ENCODE measurements at regions not wholly inside any gene's neighbourhood (a gene's known extent, or its start where the extent isn't known, plus 50 kb on each side); places are given as distances from the start of the nearest gene placed in this dataset.

DNA sequence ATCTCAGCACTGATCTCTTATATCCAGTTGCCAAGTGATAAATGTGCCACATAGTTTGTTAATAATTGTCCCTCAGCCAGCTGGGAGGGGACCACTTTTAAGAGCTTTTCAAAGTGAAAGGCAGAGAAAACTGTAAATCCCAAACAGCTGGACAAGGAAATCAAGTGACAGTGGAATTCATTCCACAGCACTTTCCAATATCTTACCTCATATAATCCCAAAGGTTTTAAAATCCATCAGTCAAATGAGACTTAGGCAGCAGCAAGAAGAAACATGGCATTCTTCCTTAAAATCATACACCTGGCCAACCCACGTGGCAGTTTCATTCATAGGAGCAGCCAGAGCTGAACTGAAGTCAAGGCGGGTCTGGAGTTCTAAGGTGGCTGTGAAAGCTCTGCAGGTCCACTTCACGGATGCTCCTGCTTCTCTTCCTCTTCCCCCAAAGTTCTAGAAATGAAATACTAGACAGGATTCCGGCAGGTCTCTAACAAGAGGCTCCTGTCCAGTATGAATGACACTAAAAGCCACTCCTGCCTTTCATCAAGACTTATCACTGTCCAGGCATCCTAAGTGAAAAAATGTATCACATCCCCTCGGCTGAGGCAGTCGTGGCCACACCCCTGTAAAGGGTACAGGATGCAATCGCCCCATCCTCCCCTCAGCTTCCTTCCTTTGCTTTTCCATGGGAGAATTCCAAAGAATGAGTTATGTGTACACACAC lies 190.4 kb upstream of the STK17B start:
- Histone ChIP-seq H3K4me1 (no peaks in the 10 kb centered on the region), H3K9me3 (no peaks in the 10 kb centered on the region), H3K4me3 (no peak overlapping the region), H3K27me3 (no peaks in the 10 kb centered on the region), H3K27ac (no peak overlapping the region), H3K36me3 (replicated peaks in 1 of 2; ENCODE audit: insufficient read depth in 1 of 2, low read depth in 2 of 2) (no peaks in the 10 kb centered on the region)
- intact Hi-C loops (cut with DNase I), result no loop called here
- DNase-seq, result no peak
- TF ChIP-seq POLR2A (IDR thresholded peaks at IDR 0.05), result no peak
- TF ChIP-seq CTCF (IDR thresholded peaks at IDR 0.05), result no peak
- 21 to 40% methylated on average over 6 to 7 of the region's 7 CpGs for WGBS, 2 donors
- ATAC-seq, result no peak

DNA sequence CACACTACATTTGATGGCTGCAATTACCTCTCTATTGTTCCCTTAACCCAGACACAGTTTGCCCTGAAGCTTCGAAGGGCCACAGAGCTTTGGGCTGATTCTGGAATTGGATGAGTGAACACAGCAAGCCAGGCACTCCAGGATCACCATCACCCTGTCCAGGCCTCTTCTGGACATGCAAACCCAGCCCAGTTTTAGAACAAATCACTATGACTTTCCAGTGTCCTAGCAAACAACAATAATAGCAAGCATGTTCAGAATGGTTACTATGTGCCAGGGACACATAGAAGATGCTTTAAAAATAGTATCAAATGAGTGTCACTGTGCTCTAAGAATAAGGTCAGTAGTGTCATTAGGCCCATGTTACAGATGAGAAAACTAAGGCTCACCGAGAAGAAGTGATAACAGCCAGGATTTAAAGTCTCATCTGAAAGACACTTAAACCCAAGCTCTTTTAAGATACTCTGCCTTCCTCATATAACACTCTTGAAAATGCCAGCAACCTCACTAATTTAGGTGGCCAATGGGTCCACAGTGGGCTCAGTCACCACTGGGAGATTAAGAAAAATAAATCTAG lies 191.7 kb upstream of the STK17B start:
- Histone ChIP-seq H3K36me3 (replicated peaks in 1 of 2; ENCODE audit: insufficient read depth in 1 of 2, low read depth in 2 of 2) (no peaks in the 10 kb centered on the region), H3K4me1 (no peaks in the 10 kb centered on the region), H3K27ac (no peak overlapping the region), H3K4me3 (no peak overlapping the region), H3K9me3 (no peaks in the 10 kb centered on the region), H3K27me3 (no peaks in the 10 kb centered on the region)
- TF ChIP-seq POLR2A (IDR thresholded peaks at IDR 0.05) (no peak), CTCF (IDR thresholded peaks at IDR 0.05) (no peak)
- ATAC-seq, result no peak
- 64 to 78% methylated on average over 2 of the region's 2 CpGs for WGBS, 2 donors
- intact Hi-C loops (cut with DNase I), result no loop called here
- DNase-seq, result no peak

DNA sequence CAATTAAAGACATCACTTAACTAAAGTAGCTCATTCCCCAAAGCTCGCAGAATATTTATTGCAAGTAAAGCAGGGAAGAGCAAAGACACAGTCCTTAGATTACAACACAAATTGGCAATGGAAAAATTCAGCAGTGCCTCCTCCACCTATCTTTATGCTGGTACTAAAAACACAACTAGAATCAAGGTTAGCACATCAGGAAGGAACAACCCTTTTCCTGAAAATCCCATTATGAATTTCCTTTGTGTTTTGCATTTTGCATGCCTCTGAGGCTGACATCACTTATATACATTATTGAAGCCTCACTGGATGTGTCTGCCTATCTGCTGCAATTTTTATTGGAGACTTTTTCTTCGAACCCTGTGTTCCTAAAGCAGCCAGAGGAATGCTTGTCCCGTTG lies 193.8 kb upstream of the STK17B start:
- TF ChIP-seq POLR2A (IDR thresholded peaks at IDR 0.05) (no peak), CTCF (IDR thresholded peaks at IDR 0.05) (no peak)
- H3K9me3 ChIP-seq, result no peaks in the 10 kb centered on the region
- 53 to 67% methylated on average over 3 of the region's 3 CpGs for WGBS, 2 donors
- H3K27ac ChIP-seq, result no peak overlapping the region
- no peaks in the 10 kb centered on the region for H3K36me3 ChIP-seq (replicated peaks in 1 of 2; ENCODE audit: insufficient read depth in 1 of 2, low read depth in 2 of 2)
- no peak for ATAC-seq
- H3K27me3 ChIP-seq, result no peaks in the 10 kb centered on the region
- no peak overlapping the region for H3K4me3 ChIP-seq
- no peaks in the 10 kb centered on the region for H3K4me1 ChIP-seq
- no peak for DNase-seq
- intact Hi-C loops (cut with DNase I), result no loop called here

GRCh38 chr2:196365923-196366322 lies 194.5 kb upstream of the STK17B start:
- H3K4me1 ChIP-seq, result no peaks in the 10 kb centered on the region
- 79 to 90% methylated on average over 1 of the region's 1 CpG for WGBS, 2 donors
- no peaks in the 10 kb centered on the region for H3K9me3 ChIP-seq
- no peaks in the 10 kb centered on the region for H3K27me3 ChIP-seq
- no peak for TF ChIP-seq POLR2A (IDR thresholded peaks at IDR 0.05)
- no peak for TF ChIP-seq CTCF (IDR thresholded peaks at IDR 0.05)
- no peak for DNase-seq
- H3K36me3 ChIP-seq (replicated peaks in 1 of 2; ENCODE audit: insufficient read depth in 1 of 2, low read depth in 2 of 2), result no peaks in the 10 kb centered on the region
- no peak overlapping the region for H3K4me3 ChIP-seq
- H3K27ac ChIP-seq, result no peak overlapping the region
- no peak for ATAC-seq
- intact Hi-C loops (cut with DNase I), result no loop called here

- no peak for ATAC-seq
- no peaks in the 10 kb centered on the region for H3K9me3 ChIP-seq
- H3K4me3 ChIP-seq, result no peak overlapping the region
- H3K27me3 ChIP-seq, result no peaks in the 10 kb centered on the region
- no peaks in the 10 kb centered on the region for H3K36me3 ChIP-seq (replicated peaks in 1 of 2; ENCODE audit: insufficient read depth in 1 of 2, low read depth in 2 of 2)
- TF ChIP-seq POLR2A (IDR thresholded peaks at IDR 0.05) (no peak), CTCF (IDR thresholded peaks at IDR 0.05) (no peak)
- intact Hi-C loops (cut with DNase I), result no loop called here
- H3K27ac ChIP-seq, result no peak overlapping the region
- no peaks in the 10 kb centered on the region for H3K4me1 ChIP-seq
- WGBS, 2 donors, result 76 to 81% methylated on average over 4 of the region's 4 CpGs
- no peak for DNase-seq
Observed at GRCh38 chr2:196367633-196368032, 196.3 kb upstream of the STK17B start.
